Brain microvascular endothelial cell (primary cell): ENCODE measurements at regions not wholly inside any gene's neighbourhood (a gene's known extent, or its start where the extent isn't known, plus 50 kb on each side); places are given as distances from the start of the nearest gene placed in this dataset.

Source experiments
- DNase-seq: peaks from one replicate; pipeline ENCODE4 v3.0.0-alpha.2; 2020
- H3K27ac ChIP-seq: fragments of 250-450 bp; sonication (Bioruptor Pico); 2 replicates; pipeline ENCODE4 v1.5.1; 2020; ENCODE audit warnings: mild to moderate bottlenecking, moderate library complexity
- H3K27me3 ChIP-seq: fragments of 250-450 bp; sonication (Bioruptor Pico); replicated peaks from 2 replicates; pipeline ENCODE4 v1.5.1; 2020; ENCODE audit warnings: mild to moderate bottlenecking
- H3K36me3 ChIP-seq: fragments of 250-450 bp; sonication (Bioruptor Pico); replicated peaks from 2 replicates; pipeline ENCODE4 v1.5.1; 2020; ENCODE audit warnings: mild to moderate bottlenecking
- H3K4me3 ChIP-seq: 2 replicates; pipeline ENCODE4 v1.5.1; 2011; ENCODE audit warnings: low read depth, mild to moderate bottlenecking, control low read depth, low read length, moderate library complexity
- in situ Hi-C: cut with HindIII; loops from 2 replicates; pipeline ENCODE4 v1.10.0; 2017; ENCODE audit warnings: low sequenced_read_pairs, low pct_ligation_motif_present
- TF ChIP-seq, protein P1 (sequence below): IDR thresholded peaks from 2 replicates; pipeline ENCODE4 v1.5.1; 2011; ENCODE audit warnings: low read depth, mild to moderate bottlenecking, moderate library complexity, low read length, control low read depth, inconsistent platforms; ENCODE audit errors: missing control alignments

DNA sequence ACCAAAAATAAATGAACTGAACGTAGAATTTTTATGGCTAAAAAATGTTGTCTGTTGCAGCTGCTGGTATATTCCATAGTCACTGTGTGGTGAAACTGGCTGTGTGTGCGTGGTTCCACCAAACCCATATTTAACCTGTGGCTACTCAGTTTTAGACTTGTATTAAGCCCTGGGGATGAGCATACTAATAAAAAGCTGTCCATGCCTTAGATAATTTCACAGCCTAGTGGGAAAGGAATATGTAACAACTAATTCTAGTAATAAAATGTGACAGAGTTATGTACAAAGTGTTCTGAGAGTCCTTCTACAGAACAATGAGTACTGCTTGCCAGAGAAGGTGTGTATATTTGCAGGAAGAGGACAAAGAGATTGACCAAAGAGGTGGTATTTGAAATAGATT lies 125.5 kb downstream of the TMTC3 start:
- TF ChIP-seq, protein P1, sequence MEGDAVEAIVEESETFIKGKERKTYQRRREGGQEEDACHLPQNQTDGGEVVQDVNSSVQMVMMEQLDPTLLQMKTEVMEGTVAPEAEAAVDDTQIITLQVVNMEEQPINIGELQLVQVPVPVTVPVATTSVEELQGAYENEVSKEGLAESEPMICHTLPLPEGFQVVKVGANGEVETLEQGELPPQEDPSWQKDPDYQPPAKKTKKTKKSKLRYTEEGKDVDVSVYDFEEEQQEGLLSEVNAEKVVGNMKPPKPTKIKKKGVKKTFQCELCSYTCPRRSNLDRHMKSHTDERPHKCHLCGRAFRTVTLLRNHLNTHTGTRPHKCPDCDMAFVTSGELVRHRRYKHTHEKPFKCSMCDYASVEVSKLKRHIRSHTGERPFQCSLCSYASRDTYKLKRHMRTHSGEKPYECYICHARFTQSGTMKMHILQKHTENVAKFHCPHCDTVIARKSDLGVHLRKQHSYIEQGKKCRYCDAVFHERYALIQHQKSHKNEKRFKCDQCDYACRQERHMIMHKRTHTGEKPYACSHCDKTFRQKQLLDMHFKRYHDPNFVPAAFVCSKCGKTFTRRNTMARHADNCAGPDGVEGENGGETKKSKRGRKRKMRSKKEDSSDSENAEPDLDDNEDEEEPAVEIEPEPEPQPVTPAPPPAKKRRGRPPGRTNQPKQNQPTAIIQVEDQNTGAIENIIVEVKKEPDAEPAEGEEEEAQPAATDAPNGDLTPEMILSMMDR, result no peak
- in situ Hi-C loops, result no loop called here
- no peaks in the 10 kb centered on the region for H3K27me3 ChIP-seq
- no peak overlapping the region for H3K4me3 ChIP-seq
- DNase-seq, result no peak
- no peak overlapping the region for H3K27ac ChIP-seq
- H3K36me3 ChIP-seq, result no peaks in the 10 kb centered on the region

DNA sequence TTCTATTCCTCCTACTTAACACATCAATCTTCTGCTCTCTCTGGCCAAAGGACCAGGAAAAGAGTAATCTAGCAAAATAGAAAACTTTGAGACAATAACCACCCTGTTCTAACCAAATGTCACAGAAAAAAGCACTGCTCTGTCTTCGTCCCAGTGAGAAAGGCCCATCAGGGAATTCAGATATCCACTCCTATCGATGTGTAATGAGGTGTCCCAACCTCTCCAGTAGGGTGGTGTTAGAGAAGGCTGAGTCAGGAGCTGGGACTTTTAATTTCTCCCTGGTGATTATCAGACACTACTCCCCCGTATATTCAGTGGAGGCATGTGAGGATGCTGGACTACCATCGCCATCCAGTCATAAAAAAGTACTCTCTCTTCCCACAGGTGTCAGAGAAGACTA lies 130.3 kb downstream of the TMTC3 start:
- DNase-seq, result no peak
- H3K27me3 ChIP-seq, result no peaks in the 10 kb centered on the region
- H3K36me3 ChIP-seq, result no peaks in the 10 kb centered on the region
- no peak overlapping the region for H3K27ac ChIP-seq
- in situ Hi-C loops, result no loop called here
- TF ChIP-seq, protein P1, result no peak
- H3K4me3 ChIP-seq, result no peak overlapping the region

DNA sequence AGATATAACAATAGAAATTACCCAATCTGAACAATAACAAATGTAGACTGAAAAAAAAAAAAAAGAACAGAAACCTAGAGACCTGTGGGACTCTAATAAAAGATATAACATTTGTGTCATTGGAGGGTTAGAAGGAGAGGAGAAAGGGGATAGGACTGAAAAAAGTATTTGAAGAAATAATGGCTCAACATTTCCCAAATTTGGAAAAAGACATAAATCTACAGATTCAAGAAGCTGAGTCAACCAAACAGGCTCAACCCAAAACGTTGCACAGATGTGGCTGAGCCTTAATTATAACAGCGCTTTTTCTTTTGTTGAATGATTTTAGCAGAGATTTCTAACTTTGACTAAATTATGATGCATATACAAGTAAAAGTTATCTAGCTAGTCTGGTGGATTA lies 131.3 kb downstream of the TMTC3 start:
- H3K36me3 ChIP-seq, result no peaks in the 10 kb centered on the region
- no peak overlapping the region for H3K27ac ChIP-seq
- no peaks in the 10 kb centered on the region for H3K27me3 ChIP-seq
- H3K4me3 ChIP-seq, result no peak overlapping the region
- TF ChIP-seq, protein P1, result no peak
- DNase-seq, result no peak
- in situ Hi-C loops, result no loop called here

DNA sequence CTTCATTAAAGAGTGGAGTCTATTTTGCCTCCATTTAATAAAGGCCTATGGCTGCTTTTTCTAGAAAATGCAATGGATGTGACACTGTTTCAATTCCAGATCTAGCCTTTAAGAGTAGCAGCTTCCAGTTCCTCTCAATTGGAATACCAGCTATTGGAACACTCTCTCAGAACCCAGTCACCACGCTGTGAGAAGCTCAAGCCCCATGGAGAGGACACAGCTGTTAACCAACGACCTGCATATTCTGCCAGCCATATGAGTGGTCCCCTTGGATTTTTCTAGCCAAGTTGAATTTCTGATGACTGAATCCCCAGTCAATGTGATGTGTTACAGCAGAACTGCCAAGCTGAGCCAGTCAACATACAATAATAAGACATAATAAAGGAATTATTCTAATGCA lies 131.8 kb downstream of the TMTC3 start:
- no peak for DNase-seq
- in situ Hi-C loops, result no loop called here
- Histone ChIP-seq H3K27ac (no peak overlapping the region), H3K4me3 (no peak overlapping the region), H3K36me3 (no peaks in the 10 kb centered on the region), H3K27me3 (no peaks in the 10 kb centered on the region)
- TF ChIP-seq, protein P1, result no peak

DNA sequence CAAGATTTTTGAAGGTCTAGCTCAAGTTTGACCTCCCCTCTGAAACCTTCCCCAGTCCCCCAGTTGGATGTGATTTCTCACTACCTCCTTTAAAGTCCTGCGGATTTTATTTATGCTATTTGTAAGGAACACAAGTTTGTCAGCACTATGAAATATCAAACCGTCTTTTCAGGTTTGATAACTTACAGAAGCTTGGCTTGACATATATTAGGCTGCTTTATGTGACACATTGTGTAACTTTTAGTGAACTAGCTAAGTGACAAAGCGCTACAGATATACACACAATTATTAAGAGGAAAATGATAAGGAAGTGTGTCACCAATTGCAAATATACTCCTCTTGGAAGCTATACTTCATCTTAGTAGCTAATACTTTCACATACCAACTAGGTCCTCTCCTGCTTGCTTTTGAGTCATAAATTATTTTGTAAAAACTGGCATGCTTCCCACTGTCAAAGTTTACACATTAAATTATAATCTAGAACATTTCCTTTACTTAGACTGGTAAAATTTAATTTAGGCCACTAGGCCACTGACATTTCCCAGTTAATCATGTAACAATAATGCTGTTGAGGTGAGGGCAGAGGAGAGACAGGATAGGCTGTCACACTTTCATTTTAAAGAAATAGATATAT lies 149.5 kb downstream of the TMTC3 start:
- no peaks in the 10 kb centered on the region for H3K36me3 ChIP-seq
- no peak overlapping the region for H3K4me3 ChIP-seq
- in situ Hi-C loops, result no loop called here
- H3K27me3 ChIP-seq, result no peaks in the 10 kb centered on the region
- H3K27ac ChIP-seq, result no peak overlapping the region
- DNase-seq, result no peak
- TF ChIP-seq, protein P1, result no peak

DNA sequence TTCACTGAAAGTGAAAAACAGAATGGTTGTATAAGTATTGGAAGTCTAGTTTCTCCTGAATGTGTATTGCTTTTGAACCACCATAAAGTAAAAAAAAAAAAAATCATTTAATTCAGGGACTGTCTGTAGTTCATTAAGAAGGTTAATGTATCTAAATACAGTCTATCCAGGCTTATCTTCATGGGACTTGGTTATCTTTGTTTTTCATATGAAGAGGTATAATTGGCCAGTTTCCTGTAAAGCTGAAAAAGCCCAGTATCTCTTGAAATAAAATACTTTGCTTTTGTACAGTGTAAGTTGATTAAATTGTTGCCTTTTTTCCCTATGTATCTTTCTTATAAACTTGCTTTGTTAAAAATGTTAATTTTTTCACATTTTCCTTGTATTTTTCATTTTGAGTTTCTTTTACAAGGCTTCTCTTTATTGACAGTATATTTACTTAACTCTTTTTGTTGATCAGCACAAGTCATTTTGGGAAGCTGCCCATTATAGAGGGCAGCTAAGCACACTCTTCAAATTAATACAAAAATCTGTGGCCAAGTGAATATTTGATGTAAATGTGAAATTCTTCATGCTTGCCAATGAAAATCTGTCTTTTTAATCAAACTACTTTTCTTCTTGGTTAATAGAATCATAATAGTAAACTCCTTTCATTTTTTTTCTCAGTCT lies 156.0 kb downstream of the TMTC3 start:
- H3K27me3 ChIP-seq, result no peaks in the 10 kb centered on the region
- H3K27ac ChIP-seq, result peak overlapping the region; percentile 97
- DNase-seq, result no peak
- H3K4me3 ChIP-seq, result no peak overlapping the region
- H3K36me3 ChIP-seq, result no peaks in the 10 kb centered on the region
- TF ChIP-seq, protein P1, result no peak
- in situ Hi-C loops, result no loop called here
